GM23338 (cell line): ENCODE measurements at regions not wholly inside any gene's neighbourhood (a gene's known extent, or its start where the extent isn't known, plus 50 kb on each side); places are given as distances from the start of the nearest gene placed in this dataset. TPM values are rescaled to one million over a fixed set of nuclear protein-coding genes. Genes with fewer than 3 reads are reported as not detected.

Experiments used
- CTCF ChIP-seq, 2 experiments: fragments of 200-600 bp in 1 of 2; sonication (generic) in 1 of 2; conservative IDR thresholded peaks; 2 replicates each; pipeline versions ENCODE4 v1.5.1 to v1.6.1; 2016 to 2017; ENCODE audit warnings: antibody characterized with exemption in 2 of 2, low read depth in 2 of 2, mild to moderate bottlenecking in 2 of 2, moderate library complexity in 1 of 2
- EZH2phosphoT487 ChIP-seq: fragments of 200-600 bp; sonication (generic); IDR thresholded peaks from one replicate; pipeline ENCODE4 v1.8.1; 2018; ENCODE audit warnings: antibody characterized with exemption; ENCODE audit not compliant: unreplicated experiment
- NANOG ChIP-seq: IDR thresholded peaks from 2 replicates; pipeline ENCODE4 v1.6.1; 2016; ENCODE audit warnings: antibody characterized with exemption, borderline replicate concordance
- REST ChIP-seq: IDR thresholded peaks from one replicate; pipeline ENCODE4 v1.6.1; 2018; ENCODE audit warnings: antibody characterized with exemption; ENCODE audit not compliant: unreplicated experiment
- STAT1 ChIP-seq: IDR thresholded peaks from one replicate; pipeline ENCODE4 v1.6.1; 2016; ENCODE audit warnings: antibody characterized with exemption; ENCODE audit not compliant: unreplicated experiment
- small RNA-seq: library from RNA; depleted of rRNA; stranded (forward); fragments of <200 nt; gene quantifications from one replicate; pipeline ENCODE3, GENCODE V24; 2014; ENCODE audit warnings: low replicate concordance
- TF ChIP-seq, protein P1 (sequence below): IDR thresholded peaks from 2 replicates; pipeline ENCODE4 v1.6.1; 2016; ENCODE audit warnings: antibody characterized with exemption

DNA sequence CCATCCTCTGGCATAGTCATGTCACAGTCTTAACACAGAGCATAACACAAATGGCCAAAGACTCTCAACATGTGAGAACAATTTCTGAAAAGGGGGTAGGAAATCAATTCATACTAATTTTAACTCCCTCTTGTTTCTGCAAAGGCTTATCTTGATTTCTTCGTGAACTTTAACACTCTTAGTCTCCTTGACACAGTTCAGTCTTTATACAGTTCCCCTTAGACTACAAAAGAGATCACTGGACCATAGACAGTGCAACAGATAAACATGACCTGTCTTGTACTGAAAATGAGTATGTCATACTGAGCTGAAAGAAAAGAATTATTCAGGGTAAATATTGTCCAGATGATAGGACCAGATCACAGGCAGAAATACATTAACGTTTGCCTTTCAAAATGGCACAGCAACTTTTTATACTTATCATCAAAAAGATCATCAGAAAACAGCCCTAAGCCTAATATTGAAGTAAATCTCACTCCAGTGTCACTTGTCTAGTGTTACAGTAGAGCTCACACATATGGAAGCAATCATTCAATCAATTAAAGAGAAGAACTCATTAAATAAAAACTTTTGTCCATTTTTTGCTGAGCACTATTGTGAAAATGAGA, 56.4 kb upstream of the VRK2 start (continued):
- TF ChIP-seq REST (no peak), EZH2phosphoT487 (no peak), NANOG (no peak), STAT1 (no peak), CTCF (conservative IDR thresholded peaks at IDR 0.05; ENCODE audit: low read depth in 2 of 2) (no peak)
- TF ChIP-seq, protein P1, sequence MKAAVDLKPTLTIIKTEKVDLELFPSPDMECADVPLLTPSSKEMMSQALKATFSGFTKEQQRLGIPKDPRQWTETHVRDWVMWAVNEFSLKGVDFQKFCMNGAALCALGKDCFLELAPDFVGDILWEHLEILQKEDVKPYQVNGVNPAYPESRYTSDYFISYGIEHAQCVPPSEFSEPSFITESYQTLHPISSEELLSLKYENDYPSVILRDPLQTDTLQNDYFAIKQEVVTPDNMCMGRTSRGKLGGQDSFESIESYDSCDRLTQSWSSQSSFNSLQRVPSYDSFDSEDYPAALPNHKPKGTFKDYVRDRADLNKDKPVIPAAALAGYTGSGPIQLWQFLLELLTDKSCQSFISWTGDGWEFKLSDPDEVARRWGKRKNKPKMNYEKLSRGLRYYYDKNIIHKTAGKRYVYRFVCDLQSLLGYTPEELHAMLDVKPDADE, result no peak

Small RNA genes lying in the stretch of these regions (small RNA-seq; reads per million reads assigned to genes)
- gene PPIAP63, result not detected
- gene RF00592, result not detected
